GM23338 (cell line): ENCODE measurements at regions not wholly inside any gene's neighbourhood (a gene's known extent, or its start where the extent isn't known, plus 50 kb on each side); places are given as distances from the start of the nearest gene placed in this dataset.

Experiments
- ATAC-seq: fragments of 200-7000 bp; cut with Tn5 transposase; 3 replicates; pipeline ENCODE4 v1.9.1; 2020
- DNase-seq: peaks from one replicate; pipeline ENCODE4 v3.0.0-alpha.2; 2015; ENCODE audit warnings: low spot score
- H2AFZ ChIP-seq: fragments of 200-600 bp; sonication (generic); 2 replicates; pipeline ENCODE4 v1.8.0; 2016; ENCODE audit warnings: antibody characterized with exemption, mild to moderate bottlenecking, moderate library complexity
- H3F3A ChIP-seq: fragments of 200-600 bp; sonication (generic); replicated peaks from 2 replicates; pipeline ENCODE4 v1.8.0; 2017; ENCODE audit warnings: antibody characterized with exemption, mixed run types, low read depth
- H3K27ac ChIP-seq: fragments of 200-600 bp; sonication (generic); 2 replicates; pipeline ENCODE4 v1.6.1; 2016; ENCODE audit warnings: low read depth
- H3K27me3 ChIP-seq: fragments of 200-600 bp; sonication (generic); 2 replicates; pipeline ENCODE4 v1.8.0; 2016; ENCODE audit warnings: mild to moderate bottlenecking, mixed run types, moderate library complexity; ENCODE audit not compliant: insufficient read depth
- H3K36me3 ChIP-seq: fragments of 200-600 bp; sonication (generic); 2 replicates; pipeline ENCODE4 v1.8.0; 2016; ENCODE audit warnings: mild to moderate bottlenecking; ENCODE audit not compliant: insufficient read depth
- H3K4me1 ChIP-seq: fragments of 200-600 bp; sonication (generic); 2 replicates; pipeline ENCODE4 v1.8.0; 2016; ENCODE audit warnings: mild to moderate bottlenecking, moderate library complexity; ENCODE audit not compliant: insufficient read depth
- H3K4me2 ChIP-seq: fragments of 200-600 bp; sonication (generic); 2 replicates; pipeline ENCODE4 v1.7.1; 2017; ENCODE audit warnings: mixed run types
- H3K4me3 ChIP-seq: fragments of 200-600 bp; sonication (generic); 2 replicates; pipeline ENCODE4 v1.6.1; 2016; ENCODE audit warnings: mixed run types
- H3K79me2 ChIP-seq: fragments of 200-600 bp; sonication (generic); replicated peaks from 2 replicates; pipeline ENCODE4 v1.8.0; 2017; ENCODE audit warnings: mild to moderate bottlenecking; ENCODE audit not compliant: insufficient read depth
- H3K9me2 ChIP-seq: fragments of 200-600 bp; sonication (generic); 2 replicates; pipeline ENCODE4 v1.8.0; 2017; ENCODE audit not compliant: insufficient read depth
- H4K20me1 ChIP-seq: fragments of 200-600 bp; sonication (generic); replicated peaks from 2 replicates; pipeline ENCODE4 v1.8.0; 2017; ENCODE audit warnings: mild to moderate bottlenecking; ENCODE audit not compliant: insufficient read depth
- H3K27ac Mint-ChIP-seq: 2 replicates; pipeline ENCODE4 v1.8.0; 2020; ENCODE audit warnings: inconsistent platforms, mild to moderate bottlenecking, moderate library complexity, mixed read lengths
- H3K27me3 Mint-ChIP-seq: 3 replicates; pipeline ENCODE4 v1.8.0; 2022; ENCODE audit warnings: low read depth, mild to moderate bottlenecking, moderate library complexity, mixed read lengths, inconsistent platforms; ENCODE audit not compliant: insufficient read depth, poor library complexity
- H3K36me3 Mint-ChIP-seq: 3 replicates; pipeline ENCODE4 v1.8.0; 2021; ENCODE audit warnings: low read depth, mild to moderate bottlenecking, inconsistent platforms, moderate library complexity, mixed read lengths
- H3K4me1 Mint-ChIP-seq: 3 replicates; pipeline ENCODE4 v1.8.0; 2020; ENCODE audit warnings: mild to moderate bottlenecking, inconsistent platforms, mixed read lengths
- H3K4me3 Mint-ChIP-seq: 3 replicates; pipeline ENCODE4 v1.8.0; 2021; ENCODE audit warnings: moderate library complexity, mild to moderate bottlenecking, inconsistent platforms, mixed read lengths
- H3K9me3 Mint-ChIP-seq: 3 replicates; pipeline ENCODE4 v1.8.0; 2020; ENCODE audit warnings: moderate library complexity, mild to moderate bottlenecking, inconsistent platforms, mixed read lengths
- CTCF ChIP-seq, 2 experiments: fragments of 200-600 bp in 1 of 2; sonication (generic) in 1 of 2; conservative IDR thresholded peaks; 2 replicates each; pipeline versions ENCODE4 v1.5.1 to v1.6.1; 2016 to 2017; ENCODE audit warnings: antibody characterized with exemption in 2 of 2, low read depth in 2 of 2, mild to moderate bottlenecking in 2 of 2, moderate library complexity in 1 of 2
- EZH2 ChIP-seq: fragments of 200-600 bp; sonication (generic); IDR thresholded peaks from one replicate; pipeline ENCODE4 v1.8.0; 2017; ENCODE audit warnings: antibody characterized with exemption, mild to moderate bottlenecking, low read depth; ENCODE audit not compliant: unreplicated experiment
- REST ChIP-seq: IDR thresholded peaks from one replicate; pipeline ENCODE4 v1.6.1; 2018; ENCODE audit warnings: antibody characterized with exemption; ENCODE audit not compliant: unreplicated experiment

- H3K36me3 ChIP-seq = no peaks in the 10 kb centered on the region
- TF ChIP-seq REST (no peak), CTCF (conservative IDR thresholded peaks at IDR 0.05; ENCODE audit: low read depth in 2 of 2) (peak in 1 of 2 experiments; percentile 17; a peak in 1 of 4 replicates)
- Mint-ChIP-seq H3K27me3 (peaks cover 8% of the 10 kb centered on the region), H3K9me3 (no peaks in the 10 kb centered on the region; the same call in 2 of the 3 replicates), H3K27ac (no peak overlapping the region), H3K4me3 (no peak overlapping the region), H3K4me1 (peaks cover 26% of the 10 kb centered on the region), H3K36me3 (no peaks in the 10 kb centered on the region)
- peak; percentile 35 for ATAC-seq
- H3K27ac ChIP-seq = no peak overlapping the region
- no peaks in the 10 kb centered on the region for H3K79me2 ChIP-seq
- H3K27me3 ChIP-seq = no peaks in the 10 kb centered on the region; the same call in 1 of the 2 replicates
- no peak overlapping the region for H3K4me3 ChIP-seq
- H4K20me1 ChIP-seq = no peaks in the 10 kb centered on the region
- no peaks in the 10 kb centered on the region for H3K9me2 ChIP-seq
- no peak overlapping the region for H3K4me2 ChIP-seq
- H3K4me1 ChIP-seq = 0 out of 2 replicates have a peak, but pooled peaks cover 10% of the 10 kb centered on the region
- no peaks in the 10 kb centered on the region for H3F3A ChIP-seq
- H2AFZ ChIP-seq = peak overlapping the region; percentile 65; the same call in 1 of the 2 replicates
- no peak for DNase-seq
Measured at GRCh38 chr2:60294901-60295635, 258.4 kb downstream of the BCL11A start.

GRCh38 chr2:60292242-60292641 lies 261.2 kb downstream of the BCL11A start:
- no peak for TF ChIP-seq EZH2
- ATAC-seq (no peak), DNase-seq (no peak)
- Mint-ChIP-seq H3K36me3 (no peaks in the 10 kb centered on the region), H3K4me3 (no peak overlapping the region), H3K27me3 (peaks cover 5% of the 10 kb centered on the region), H3K9me3 (no peaks in the 10 kb centered on the region; the same call in 2 of the 3 replicates), H3K27ac (no peak overlapping the region), H3K4me1 (peaks cover 22% of the 10 kb centered on the region)
- Histone ChIP-seq H3K4me2 (no peak overlapping the region), H3K79me2 (no peaks in the 10 kb centered on the region), H3K9me2 (no peaks in the 10 kb centered on the region), H3F3A (no peaks in the 10 kb centered on the region), H4K20me1 (no peaks in the 10 kb centered on the region), H3K27me3 (no peaks in the 10 kb centered on the region; the same call in 1 of the 2 replicates), H2AFZ (no peak overlapping the region), H3K4me1 (0 out of 2 replicates have a peak, but pooled peaks cover 9% of the 10 kb centered on the region), H3K4me3 (no peak overlapping the region), H3K36me3 (no peaks in the 10 kb centered on the region), H3K27ac (no peak overlapping the region)
